GM10248 (cell line): ENCODE measurements at regions not wholly inside any gene's neighbourhood (a gene's known extent, or its start where the extent isn't known, plus 50 kb on each side); places are given as distances from the start of the nearest gene placed in this dataset.
"Not testable (repeated sequence)": the region's sequence is repeated elsewhere in the genome, so short reads cannot be mapped to it uniquely, and the experiment has no call there.

Experiments used
- CTCF ChIA-PET: fragments of 300-600 bp; sonication (Branson Sonifier 250); formaldehyde crosslinking; extraction: SDS; loops from one replicate; lab custom pipeline; 2021; ENCODE audit warnings: antibody characterized with exemption; lab: Yijun Ruan, JAX
- POLR2A ChIA-PET: fragments of 350-650 bp; sonication (Branson Sonifier 250); formaldehyde crosslinking; extraction: SDS; loops from one replicate; lab custom pipeline; 2020; ENCODE audit warnings: antibody characterized with exemption; lab: Yijun Ruan, JAX
- DNase-seq: peaks from one replicate; pipeline ENCODE4 v3.0.0; 2012; ENCODE audit errors: extremely low spot score
- TF ChIP-seq, protein P1 (sequence below): IDR thresholded peaks from 2 replicates; pipeline ENCODE4 v1.5.1; 2012; ENCODE audit warnings: mild to moderate bottlenecking, low read depth; ENCODE audit errors: extremely low read depth, missing control alignments, control extremely low read depth

- ChIA-PET CTCF (no interaction called here), POLR2A (no interaction called here)
- TF ChIP-seq, protein P1, sequence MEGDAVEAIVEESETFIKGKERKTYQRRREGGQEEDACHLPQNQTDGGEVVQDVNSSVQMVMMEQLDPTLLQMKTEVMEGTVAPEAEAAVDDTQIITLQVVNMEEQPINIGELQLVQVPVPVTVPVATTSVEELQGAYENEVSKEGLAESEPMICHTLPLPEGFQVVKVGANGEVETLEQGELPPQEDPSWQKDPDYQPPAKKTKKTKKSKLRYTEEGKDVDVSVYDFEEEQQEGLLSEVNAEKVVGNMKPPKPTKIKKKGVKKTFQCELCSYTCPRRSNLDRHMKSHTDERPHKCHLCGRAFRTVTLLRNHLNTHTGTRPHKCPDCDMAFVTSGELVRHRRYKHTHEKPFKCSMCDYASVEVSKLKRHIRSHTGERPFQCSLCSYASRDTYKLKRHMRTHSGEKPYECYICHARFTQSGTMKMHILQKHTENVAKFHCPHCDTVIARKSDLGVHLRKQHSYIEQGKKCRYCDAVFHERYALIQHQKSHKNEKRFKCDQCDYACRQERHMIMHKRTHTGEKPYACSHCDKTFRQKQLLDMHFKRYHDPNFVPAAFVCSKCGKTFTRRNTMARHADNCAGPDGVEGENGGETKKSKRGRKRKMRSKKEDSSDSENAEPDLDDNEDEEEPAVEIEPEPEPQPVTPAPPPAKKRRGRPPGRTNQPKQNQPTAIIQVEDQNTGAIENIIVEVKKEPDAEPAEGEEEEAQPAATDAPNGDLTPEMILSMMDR = no peak
- no peak for DNase-seq
Measured at GRCh38 chr21:25161571-25161970, 445.7 kb downstream of the MRPL39 start.

DNA sequence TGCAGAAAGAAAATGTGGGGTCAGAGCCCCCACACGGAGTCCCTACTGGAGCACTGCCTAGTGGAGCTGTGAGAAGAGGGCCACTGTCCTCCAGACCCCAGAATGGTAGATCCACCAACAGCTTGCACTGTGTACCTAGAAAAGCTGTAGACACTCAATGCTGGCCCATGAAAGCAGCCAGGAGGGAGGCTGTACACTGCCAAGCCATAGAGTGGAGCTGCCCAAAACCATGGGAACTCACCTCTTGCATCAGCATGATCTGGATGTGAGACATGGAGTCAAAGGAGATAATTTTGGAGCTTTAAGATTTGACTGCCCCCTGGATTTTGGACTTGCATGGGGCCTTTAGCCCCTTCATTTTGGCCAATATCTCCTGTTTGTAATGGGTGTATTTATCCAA, 452.3 kb downstream of the MRPL39 start:
- CTCF ChIA-PET, POLR2A ChIA-PET, DNase-seq: not testable (repeated sequence)

DNA sequence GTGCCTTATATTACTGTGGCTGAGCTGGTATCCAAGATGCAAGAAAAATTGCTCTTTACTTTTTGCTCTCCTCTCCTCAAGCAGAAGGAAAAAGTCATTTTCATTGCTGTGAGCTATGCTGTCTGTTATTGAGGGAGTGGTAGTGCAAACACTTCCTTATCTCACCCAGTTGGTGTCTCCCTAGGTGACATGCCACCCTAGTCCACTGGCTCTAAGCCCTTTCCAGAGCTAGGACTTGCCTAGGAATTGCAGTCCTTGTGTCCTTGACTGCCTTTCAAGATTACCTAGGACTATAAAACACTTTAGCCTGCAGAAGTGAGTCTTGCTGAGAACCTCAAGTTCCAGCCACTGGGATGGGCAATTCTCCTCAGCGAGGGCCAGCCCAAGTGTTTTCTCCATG, 458.3 kb downstream of the MRPL39 start:
- DNase-seq = no peak
- TF ChIP-seq, protein P1 = no peak
- CTCF ChIA-PET = no interaction called here
- POLR2A ChIA-PET = no interaction called here

GRCh38 chr21:25139414-25139813, 467.9 kb downstream of the MRPL39 start:
- ChIA-PET CTCF (interaction anchor here (0.9 to 1.3 kb wide), 3 partner anchors 11 to 30 kb away, joined by 3 read pairs; no protein-coding TSS in a partner anchor), POLR2A (no interaction called here)
- TF ChIP-seq, protein P1 = no peak
- DNase-seq = no peak

DNA sequence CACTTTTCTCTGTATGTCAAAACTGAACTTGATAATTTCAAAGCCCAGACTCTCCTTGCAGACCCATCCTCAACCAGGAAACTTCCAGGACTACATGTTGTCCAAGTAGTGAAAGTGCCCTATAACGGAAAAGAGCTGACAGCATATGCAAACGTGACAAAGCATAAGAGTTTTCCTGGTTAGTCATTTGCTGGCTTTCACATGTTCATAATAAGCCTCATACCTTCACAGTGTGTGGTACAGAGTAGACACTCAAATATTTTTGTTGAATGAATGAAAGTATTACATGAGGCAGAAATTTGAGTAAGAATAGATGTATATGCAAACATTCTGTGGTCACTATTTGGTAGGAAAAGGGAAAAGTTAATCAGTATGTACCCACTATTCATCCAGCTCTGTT, 473.3 kb downstream of the MRPL39 start:
- POLR2A ChIA-PET = no interaction called here
- TF ChIP-seq, protein P1 = no peak
- CTCF ChIA-PET = no interaction called here
- DNase-seq = no peak

GRCh38 chr21:25127811-25128210, 479.5 kb downstream of the MRPL39 start:
- no peak for DNase-seq
- ChIA-PET CTCF (no interaction called here), POLR2A (no interaction called here)
- TF ChIP-seq, protein P1 = no peak

DNA sequence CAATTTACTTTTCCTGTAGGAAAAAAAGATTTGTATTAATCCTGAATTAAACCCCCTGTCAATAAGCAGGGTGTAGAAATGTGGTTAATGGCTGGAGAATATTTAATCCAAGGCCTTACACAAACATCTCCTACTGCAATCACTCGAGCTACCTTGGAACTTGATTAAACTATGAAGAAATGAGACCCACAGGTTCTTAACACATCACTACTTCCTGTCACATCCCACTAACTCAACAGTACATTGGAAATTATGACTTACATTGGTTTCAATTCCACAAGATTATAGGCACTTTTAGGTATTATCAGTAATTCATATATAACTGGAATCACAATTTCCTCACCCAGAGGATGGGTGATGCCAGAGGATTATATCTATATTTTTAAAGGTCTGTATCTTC, 480.3 kb downstream of the MRPL39 start:
- POLR2A ChIA-PET = no interaction called here
- TF ChIP-seq, protein P1 = no peak
- DNase-seq = no peak
- CTCF ChIA-PET = no interaction called here
